ENCODE measurements at regions not wholly inside any gene's neighbourhood (a gene's known extent, or its start where the extent isn't known, plus 50 kb on each side); places are given as distances from the start of the nearest gene placed in this dataset.

- no peak for DNase-seq
These were observed 130.5 kb downstream of the PSMG1 start for GRCh38 chr21:39052718-39053117.

- no peak for DNase-seq
These were observed 131.7 kb downstream of the PSMG1 start for GRCh38 chr21:39051588-39051949.

GRCh38 chr21:39050841-39051587, 132.2 kb downstream of the PSMG1 start:
- peak in 1 of 2 donors; percentile 54 for DNase-seq

- DNase-seq: no peak
These were observed 134.7 kb downstream of the PSMG1 start for GRCh38 chr21:39048574-39048973.

- DNase-seq: no peak
These were observed 135.2 kb downstream of the PSMG1 start for GRCh38 chr21:39048064-39048463.

GRCh38 chr21:39047046-39047445, 136.2 kb downstream of the PSMG1 start:
- DNase-seq: no peak

GRCh38 chr21:39046236-39046916, 136.9 kb downstream of the PSMG1 start:
- no peak for DNase-seq

GRCh38 chr21:39041816-39042215, 141.4 kb downstream of the PSMG1 start:
- no peak for DNase-seq

GRCh38 chr21:39040494-39041110, 142.6 kb downstream of the PSMG1 start:
- peak in 1 of 2 donors; percentile 52 for DNase-seq

- no peak for DNase-seq
These were observed 145.3 kb downstream of the PSMG1 start for GRCh38 chr21:39037807-39038405.

GRCh38 chr21:39036581-39036980, 146.7 kb downstream of the PSMG1 start:
- DNase-seq: no peak

GRCh38 chr21:39034590-39035536, 148.4 kb downstream of the PSMG1 start:
- DNase-seq: no peak

- no peak for DNase-seq
These were observed 149.2 kb downstream of the PSMG1 start for GRCh38 chr21:39033878-39034589.

- DNase-seq: no peak
These were observed 153.1 kb downstream of the PSMG1 start for GRCh38 chr21:39029900-39030884.

GRCh38 chr21:39029086-39029755, 154.0 kb downstream of the PSMG1 start:
- no peak for DNase-seq

GRCh38 chr21:39025198-39025597, 158.1 kb downstream of the PSMG1 start:
- no peak for DNase-seq

GRCh38 chr21:39024538-39024937, 158.7 kb downstream of the PSMG1 start:
- DNase-seq: no peak

GRCh38 chr21:39022863-39023693, 160.2 kb downstream of the PSMG1 start:
- DNase-seq: no peak

GRCh38 chr21:39022466-39022862, 160.8 kb downstream of the PSMG1 start:
- no peak for DNase-seq

All from bone marrow (tissue), 2 donors.